ENCODE measurements at regions not wholly inside any gene's neighbourhood (a gene's known extent, or its start where the extent isn't known, plus 50 kb on each side); places are given as distances from the start of the nearest gene placed in this dataset.

GRCh38 chr3:70775257-70775656 lies 462.8 kb upstream of the MDFIC2 start:
- Histone ChIP-seq H3K36me3 (replicated peaks in 1 of 2; ENCODE audit: control insufficient read depth in 2 of 2, insufficient read depth in 2 of 2, low read length in 2 of 2) (no peaks in the 10 kb centered on the region), H3K27ac (replicated peaks; ENCODE audit: low read length) (no peak overlapping the region), H3K18ac (ENCODE audit: low read length) (no peak overlapping the region), H3K9ac (ENCODE audit: low read depth, low read length, poor library complexity) (no peak overlapping the region), H4K8ac (ENCODE audit: low read depth, low read length) (no peak overlapping the region), H2BK120ac (ENCODE audit: low read depth, low read length) (no peak overlapping the region), H2AFZ (ENCODE audit: low read length) (no peak overlapping the region), H2BK15ac (ENCODE audit: low read length) (no peak overlapping the region), H3K4me3 (ENCODE audit: low read length in 2 of 2) (no peak overlapping the region), H3K4ac (ENCODE audit: low read length) (no peak overlapping the region), H3K9me3 (replicated peaks in 1 of 2; ENCODE audit: control insufficient read depth in 2 of 2, insufficient read depth in 1 of 2, low read depth in 1 of 2, low read length in 2 of 2) (no peaks in the 10 kb centered on the region), H3K14ac (ENCODE audit: low read length) (no peak overlapping the region), H2BK5ac (ENCODE audit: low read length) (no peak overlapping the region), H3K27me3 (ENCODE audit: control insufficient read depth in 3 of 3, insufficient read depth in 3 of 3, low read depth in 1 of 3, low read length in 3 of 3) (no peaks in the 10 kb centered on the region), H2BK12ac (ENCODE audit: low read length) (no peak overlapping the region), H3K4me2 (ENCODE audit: insufficient read depth, low read length, poor library complexity, severe bottlenecking) (no peak overlapping the region), H3K79me1 (ENCODE audit: low read depth, low read length) (no peaks in the 10 kb centered on the region), H3K23ac (ENCODE audit: low read depth, low read length, poor library complexity) (no peak overlapping the region), H2AK5ac (ENCODE audit: low read depth, low read length) (no peak overlapping the region), H4K91ac (ENCODE audit: low read depth, low read length, poor library complexity) (no peak overlapping the region), H3K4me1 (ENCODE audit: control insufficient read depth in 2 of 2, insufficient read depth in 1 of 2, low read depth in 1 of 2, low read length in 2 of 2) (no peaks in the 10 kb centered on the region)
- DNase-seq (ENCODE audit: low spot score): no peak
- no CpG with 5 or more reads among the region's 4 CpGs for WGBS, 2 donors (ENCODE audit: extremely low coverage in 2 of 2, insufficient read length in 2 of 2, insufficient replicate concordance in 1 of 2)

- Histone ChIP-seq H2BK15ac (ENCODE audit: low read length) (no peak overlapping the region), H2BK5ac (ENCODE audit: low read length) (no peak overlapping the region), H3K4me2 (ENCODE audit: insufficient read depth, low read length, poor library complexity, severe bottlenecking) (no peak overlapping the region), H4K8ac (ENCODE audit: low read depth, low read length) (no peak overlapping the region), H3K18ac (ENCODE audit: low read length) (no peak overlapping the region), H3K4me1 (ENCODE audit: control insufficient read depth in 2 of 2, insufficient read depth in 1 of 2, low read depth in 1 of 2, low read length in 2 of 2) (no peaks in the 10 kb centered on the region), H3K4me3 (ENCODE audit: low read length in 2 of 2) (no peak overlapping the region), H3K27me3 (ENCODE audit: control insufficient read depth in 3 of 3, insufficient read depth in 3 of 3, low read depth in 1 of 3, low read length in 3 of 3) (no peaks in the 10 kb centered on the region), H2BK12ac (ENCODE audit: low read length) (no peak overlapping the region), H2AFZ (ENCODE audit: low read length) (no peak overlapping the region), H2BK120ac (ENCODE audit: low read depth, low read length) (no peak overlapping the region), H3K23ac (ENCODE audit: low read depth, low read length, poor library complexity) (no peak overlapping the region), H3K4ac (ENCODE audit: low read length) (no peak overlapping the region), H3K36me3 (replicated peaks in 1 of 2; ENCODE audit: control insufficient read depth in 2 of 2, insufficient read depth in 2 of 2, low read length in 2 of 2) (no peaks in the 10 kb centered on the region), H3K14ac (ENCODE audit: low read length) (no peak overlapping the region), H3K9me3 (replicated peaks in 1 of 2; ENCODE audit: control insufficient read depth in 2 of 2, insufficient read depth in 1 of 2, low read depth in 1 of 2, low read length in 2 of 2) (no peaks in the 10 kb centered on the region), H3K27ac (replicated peaks; ENCODE audit: low read length) (no peak overlapping the region), H3K9ac (ENCODE audit: low read depth, low read length, poor library complexity) (no peak overlapping the region), H2AK5ac (ENCODE audit: low read depth, low read length) (no peak overlapping the region), H4K91ac (ENCODE audit: low read depth, low read length, poor library complexity) (no peak overlapping the region), H3K79me1 (ENCODE audit: low read depth, low read length) (no peaks in the 10 kb centered on the region)
- no CpG with 5 or more reads among the region's 1 CpG for WGBS, 2 donors (ENCODE audit: extremely low coverage in 2 of 2, insufficient read length in 2 of 2, insufficient replicate concordance in 1 of 2)
- no peak for DNase-seq (ENCODE audit: low spot score)
Measured at GRCh38 chr3:70774641-70775040, 462.2 kb upstream of the MDFIC2 start.

DNA sequence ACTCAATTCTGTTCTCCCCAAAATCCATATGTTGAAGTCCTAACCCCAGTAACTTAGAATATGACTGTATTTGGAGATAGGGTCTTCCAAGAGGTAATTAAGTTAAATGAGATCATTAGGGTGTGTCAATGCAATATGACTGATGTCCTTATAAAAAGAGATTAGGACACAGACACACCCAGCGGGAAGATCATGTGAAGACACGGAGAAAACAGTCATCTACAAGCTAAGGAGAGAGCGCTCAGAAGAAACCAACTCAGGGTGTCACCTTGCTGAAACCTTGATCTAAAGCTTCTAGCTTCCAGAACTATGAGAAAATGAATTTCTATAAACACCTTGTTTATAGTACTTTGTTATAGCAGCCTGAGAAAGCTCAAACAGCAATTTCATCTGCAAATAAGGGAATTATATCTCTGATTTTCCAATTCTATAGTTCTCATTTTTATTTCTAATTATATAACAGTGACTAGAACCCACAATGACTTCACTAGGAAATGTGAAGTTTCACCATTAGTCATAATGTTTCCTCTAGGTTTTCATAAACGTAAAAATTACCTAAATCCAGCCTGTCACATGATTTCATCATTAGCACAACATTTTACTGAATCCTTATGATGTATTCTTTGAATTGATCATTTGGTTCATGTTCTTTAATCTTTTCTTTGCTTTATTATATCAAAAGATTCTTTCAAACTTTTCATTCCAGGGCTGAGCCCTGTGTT lies 459.1 kb upstream of the MDFIC2 start:
- Histone ChIP-seq H3K27ac (replicated peaks; ENCODE audit: low read length) (no peak overlapping the region), H2BK15ac (ENCODE audit: low read length) (no peak overlapping the region), H3K14ac (ENCODE audit: low read length) (no peak overlapping the region), H3K18ac (ENCODE audit: low read length) (no peak overlapping the region), H2BK120ac (ENCODE audit: low read depth, low read length) (no peak overlapping the region), H3K79me1 (ENCODE audit: low read depth, low read length) (no peaks in the 10 kb centered on the region), H4K91ac (ENCODE audit: low read depth, low read length, poor library complexity) (no peak overlapping the region), H3K4me3 (ENCODE audit: low read length in 2 of 2) (no peak overlapping the region), H3K9me3 (replicated peaks in 1 of 2; ENCODE audit: control insufficient read depth in 2 of 2, insufficient read depth in 1 of 2, low read depth in 1 of 2, low read length in 2 of 2) (no peaks in the 10 kb centered on the region), H2BK12ac (ENCODE audit: low read length) (no peak overlapping the region), H3K36me3 (replicated peaks in 1 of 2; ENCODE audit: control insufficient read depth in 2 of 2, insufficient read depth in 2 of 2, low read length in 2 of 2) (no peaks in the 10 kb centered on the region), H3K4ac (ENCODE audit: low read length) (no peak overlapping the region), H3K27me3 (ENCODE audit: control insufficient read depth in 3 of 3, insufficient read depth in 3 of 3, low read depth in 1 of 3, low read length in 3 of 3) (no peaks in the 10 kb centered on the region), H3K4me1 (ENCODE audit: control insufficient read depth in 2 of 2, insufficient read depth in 1 of 2, low read depth in 1 of 2, low read length in 2 of 2) (no peaks in the 10 kb centered on the region), H3K23ac (ENCODE audit: low read depth, low read length, poor library complexity) (no peak overlapping the region), H2BK5ac (ENCODE audit: low read length) (no peak overlapping the region), H3K9ac (ENCODE audit: low read depth, low read length, poor library complexity) (no peak overlapping the region), H4K8ac (ENCODE audit: low read depth, low read length) (no peak overlapping the region), H2AK5ac (ENCODE audit: low read depth, low read length) (no peak overlapping the region), H3K4me2 (ENCODE audit: insufficient read depth, low read length, poor library complexity, severe bottlenecking) (no peak overlapping the region), H2AFZ (ENCODE audit: low read length) (no peak overlapping the region)
- WGBS, 2 donors (ENCODE audit: extremely low coverage in 2 of 2, insufficient read length in 2 of 2, insufficient replicate concordance in 1 of 2): no CpG with 5 or more reads among the region's 4 CpGs
- DNase-seq (ENCODE audit: low spot score): no peak

DNA sequence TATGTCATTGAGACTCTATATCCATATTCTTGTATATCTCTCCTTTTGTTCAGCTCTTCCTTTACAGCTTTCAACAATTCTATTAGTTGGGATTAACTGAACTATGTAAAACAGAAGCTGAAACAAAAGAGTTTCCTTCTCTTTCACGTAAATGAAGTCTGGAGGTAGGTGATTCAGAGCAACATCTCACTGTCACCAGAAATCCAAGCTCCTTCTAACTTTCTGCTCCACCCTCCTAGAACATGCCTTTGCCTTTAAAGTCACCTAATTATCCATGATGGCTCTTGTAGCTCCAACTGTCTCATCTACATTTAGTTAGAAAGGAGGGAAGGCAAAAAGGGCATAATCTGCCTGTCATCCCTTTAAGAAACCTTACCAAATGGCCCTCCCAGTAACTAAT lies 458.2 kb upstream of the MDFIC2 start:
- DNase-seq (ENCODE audit: low spot score): no peak
- no peak overlapping the region for H4K91ac ChIP-seq (ENCODE audit: low read depth, low read length, poor library complexity)
- no peaks in the 10 kb centered on the region for H3K27me3 ChIP-seq (ENCODE audit: control insufficient read depth in 3 of 3, insufficient read depth in 3 of 3, low read depth in 1 of 3, low read length in 3 of 3)
- no peaks in the 10 kb centered on the region for H3K79me1 ChIP-seq (ENCODE audit: low read depth, low read length)
- no peak overlapping the region for H3K23ac ChIP-seq (ENCODE audit: low read depth, low read length, poor library complexity)
- H3K4me2 ChIP-seq (ENCODE audit: insufficient read depth, low read length, poor library complexity, severe bottlenecking): no peak overlapping the region
- no peak overlapping the region for H2BK12ac ChIP-seq (ENCODE audit: low read length)
- no peak overlapping the region for H3K9ac ChIP-seq (ENCODE audit: low read depth, low read length, poor library complexity)
- H3K36me3 ChIP-seq (replicated peaks in 1 of 2; ENCODE audit: control insufficient read depth in 2 of 2, insufficient read depth in 2 of 2, low read length in 2 of 2): no peaks in the 10 kb centered on the region
- WGBS, 2 donors (ENCODE audit: extremely low coverage in 2 of 2, insufficient read length in 2 of 2, insufficient replicate concordance in 1 of 2): no CpG with 5 or more reads among the region's 1 CpG
- no peak overlapping the region for H2BK15ac ChIP-seq (ENCODE audit: low read length)
- H3K4me1 ChIP-seq (ENCODE audit: control insufficient read depth in 2 of 2, insufficient read depth in 1 of 2, low read depth in 1 of 2, low read length in 2 of 2): no peaks in the 10 kb centered on the region
- H3K9me3 ChIP-seq (replicated peaks in 1 of 2; ENCODE audit: control insufficient read depth in 2 of 2, insufficient read depth in 1 of 2, low read depth in 1 of 2, low read length in 2 of 2): no peaks in the 10 kb centered on the region
- H3K18ac ChIP-seq (ENCODE audit: low read length): no peak overlapping the region
- no peak overlapping the region for H2AK5ac ChIP-seq (ENCODE audit: low read depth, low read length)
- H4K8ac ChIP-seq (ENCODE audit: low read depth, low read length): no peak overlapping the region
- no peak overlapping the region for H3K4ac ChIP-seq (ENCODE audit: low read length)
- H3K27ac ChIP-seq (replicated peaks; ENCODE audit: low read length): no peak overlapping the region
- no peak overlapping the region for H2AFZ ChIP-seq (ENCODE audit: low read length)
- H2BK120ac ChIP-seq (ENCODE audit: low read depth, low read length): no peak overlapping the region
- H3K14ac ChIP-seq (ENCODE audit: low read length): no peak overlapping the region
- H2BK5ac ChIP-seq (ENCODE audit: low read length): no peak overlapping the region
- H3K4me3 ChIP-seq (ENCODE audit: low read length in 2 of 2): no peak overlapping the region
